Ishikawa (cell line): ENCODE measurements at regions not wholly inside any gene's neighbourhood (a gene's known extent, or its start where the extent isn't known, plus 50 kb on each side); places are given as distances from the start of the nearest gene placed in this dataset.

Experiments
- CEBPB ChIP-seq: IDR thresholded peaks from 2 replicates; pipeline ENCODE4 v1.6.1; 2012
- CREB1 ChIP-seq: IDR thresholded peaks from 2 replicates; pipeline ENCODE4 v1.6.1; 2012; ENCODE audit warnings: low read depth
- EP300 ChIP-seq: IDR thresholded peaks from 2 replicates; pipeline ENCODE4 v1.6.1; 2012; ENCODE audit warnings: borderline replicate concordance
- RAD21 ChIP-seq: IDR thresholded peaks from 2 replicates; pipeline ENCODE4 v1.6.1; 2012; ENCODE audit warnings: low read depth
- REST ChIP-seq: IDR thresholded peaks from 2 replicates; pipeline ENCODE4 v1.6.1; 2012; ENCODE audit warnings: low read depth, mild to moderate bottlenecking
- TAF1 ChIP-seq: IDR thresholded peaks from 2 replicates; pipeline ENCODE4 v1.6.1; 2012; ENCODE audit warnings: low read depth, mild to moderate bottlenecking
- TEAD4 ChIP-seq: IDR thresholded peaks from 2 replicates; pipeline ENCODE4 v1.6.1; 2012

DNA sequence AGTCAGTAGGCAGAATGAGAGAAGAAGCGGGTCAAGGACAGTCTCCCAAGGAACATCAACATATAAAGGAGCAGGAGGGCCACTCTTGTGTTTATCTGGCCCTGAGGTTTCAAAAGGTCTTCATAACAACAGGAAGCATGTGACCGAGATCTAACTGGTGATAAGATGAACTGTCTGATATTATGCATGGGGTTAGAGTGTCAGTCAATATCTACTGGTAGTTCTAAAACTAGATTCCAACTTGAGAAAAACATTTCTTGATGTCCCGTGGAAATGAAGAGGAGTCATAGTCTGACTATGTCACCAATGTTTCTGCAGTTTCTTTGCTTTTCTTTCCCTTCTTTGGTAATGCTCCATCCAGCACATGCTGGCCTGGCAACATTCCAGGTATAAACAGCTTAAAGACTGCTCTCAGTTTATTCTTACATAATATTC, 77.5 kb upstream of the ITPRID2 start:
- TF ChIP-seq RAD21, result no peak
- TF ChIP-seq TAF1, result no peak
- no peak for TF ChIP-seq CREB1
- no peak for TF ChIP-seq REST
- TF ChIP-seq CEBPB, result no peak
- no peak for TF ChIP-seq EP300
- TF ChIP-seq TEAD4, result no peak
